HG02970 (cell line): ENCODE measurements at regions not wholly inside any gene's neighbourhood (a gene's known extent, or its start where the extent isn't known, plus 50 kb on each side); places are given as distances from the start of the nearest gene placed in this dataset.
"Not testable (repeated sequence)": the region's sequence is repeated elsewhere in the genome, so short reads cannot be mapped to it uniquely, and the experiment has no call there.

Experiments
- ATAC-seq: cut with Tn5 transposase; IDR thresholded peaks from one replicate; pipeline ENCODE4 v1.9.1; 2021; ENCODE audit warnings: mild to moderate bottlenecking, moderate library complexity, moderate number of reproducible peaks; ENCODE audit not compliant: unreplicated experiment, low FRiP score

- ATAC-seq = no peak
Measured at GRCh38 chr6:56904068-56904467, 50.8 kb upstream of the BEND6 start.

GRCh38 chr6:56902641-56903464 is 52.1 kb upstream of the BEND6 start:
- no peak for ATAC-seq

DNA sequence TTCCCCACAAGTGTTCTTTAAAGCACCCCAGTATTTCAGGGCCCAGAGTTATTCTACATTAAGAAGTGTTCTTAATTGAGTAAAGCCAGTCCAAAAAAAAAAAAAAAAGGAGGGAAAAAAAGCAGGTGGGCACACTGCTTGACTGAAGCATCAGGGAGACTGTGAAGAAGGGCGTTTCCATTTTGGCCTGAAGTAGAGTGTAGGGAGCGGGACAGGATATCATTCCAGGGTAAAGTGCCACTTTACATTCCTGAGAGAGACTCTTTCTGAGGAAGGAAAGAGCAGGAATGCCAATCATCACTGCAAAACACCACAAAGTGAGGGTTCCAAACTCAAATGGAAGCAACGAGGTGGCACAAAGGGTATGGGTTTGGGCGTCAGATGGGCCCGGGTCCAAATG is 54.1 kb upstream of the BEND6 start:
- no peak for ATAC-seq

DNA sequence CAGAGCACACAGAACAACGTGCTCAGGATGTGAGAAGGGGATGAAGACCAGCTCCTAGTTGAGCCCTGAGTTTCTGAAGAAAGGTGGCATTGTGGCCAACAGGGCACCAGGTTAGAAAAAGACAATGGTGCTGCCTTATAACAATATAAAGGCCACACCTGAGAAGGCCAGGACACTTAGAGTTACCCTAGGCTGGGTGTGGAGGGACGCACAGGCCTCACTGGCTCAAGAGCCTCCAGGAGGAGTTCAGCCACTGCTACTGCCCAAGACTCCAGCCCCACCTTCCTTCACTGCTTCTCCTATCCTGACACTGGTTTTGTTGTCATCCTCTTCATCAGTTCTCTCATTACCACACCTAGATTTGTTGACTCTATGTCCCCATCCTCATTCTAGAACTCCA is 55.2 kb upstream of the BEND6 start:
- no peak for ATAC-seq

DNA sequence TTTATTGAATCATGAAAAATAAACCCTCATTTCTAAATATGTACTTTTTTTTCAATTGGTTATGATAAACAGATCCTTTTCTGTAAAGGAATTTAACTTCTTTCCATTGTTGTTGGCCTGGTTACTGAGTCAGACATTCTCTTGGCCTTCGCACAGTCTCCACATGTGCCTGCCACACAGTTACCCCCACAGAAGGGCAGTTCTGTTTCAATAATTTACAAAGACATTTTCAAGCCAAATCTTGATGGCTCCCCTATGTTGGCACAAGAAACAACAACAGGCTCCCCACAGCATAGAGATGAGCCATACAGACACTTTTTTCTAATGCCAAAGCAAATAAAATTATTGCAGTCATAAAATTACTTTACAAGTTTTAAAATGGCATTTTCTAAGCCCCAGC is 55.6 kb upstream of the BEND6 start:
- no peak for ATAC-seq

- no peak for ATAC-seq
Measured at GRCh38 chr6:56897789-56898529, 56.9 kb upstream of the BEND6 start.

GRCh38 chr6:56891754-56892153 is 63.2 kb upstream of the BEND6 start:
- no peak for ATAC-seq

DNA sequence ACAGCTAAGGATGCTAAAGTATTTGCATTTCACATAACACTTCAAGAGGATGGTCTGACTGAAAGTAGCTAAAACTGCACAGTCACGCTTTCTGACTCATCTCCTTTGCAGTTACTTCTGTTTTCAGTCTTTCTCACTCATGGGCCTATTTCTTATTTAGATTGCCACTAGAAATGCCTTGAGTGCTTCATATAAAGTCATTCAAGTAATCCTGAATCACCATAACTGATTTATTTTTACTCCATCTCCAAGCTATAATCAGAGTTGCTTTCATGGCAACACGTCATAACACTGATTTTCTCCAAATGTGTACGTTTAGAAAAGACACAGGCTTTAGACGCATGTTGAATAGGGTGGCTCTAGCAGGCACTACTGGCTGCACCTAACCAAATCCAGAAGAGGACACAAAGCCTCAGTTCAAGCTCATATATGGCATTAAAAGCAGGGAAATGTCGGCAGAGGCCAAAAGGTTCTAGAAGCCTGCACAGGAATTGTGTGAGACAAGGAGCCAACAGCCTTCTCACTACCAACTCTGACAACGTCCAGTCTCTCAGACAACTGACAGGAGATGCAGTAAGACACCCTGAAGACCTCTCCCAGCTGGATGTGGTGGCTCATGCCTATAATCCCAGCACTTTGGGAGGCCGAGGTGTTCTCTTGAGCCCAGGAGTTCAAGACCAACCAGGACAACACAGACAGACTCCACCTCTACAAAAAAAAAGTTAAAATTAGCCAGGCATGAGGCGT is 64.1 kb upstream of the BEND6 start:
- peak; percentile 93 for ATAC-seq

DNA sequence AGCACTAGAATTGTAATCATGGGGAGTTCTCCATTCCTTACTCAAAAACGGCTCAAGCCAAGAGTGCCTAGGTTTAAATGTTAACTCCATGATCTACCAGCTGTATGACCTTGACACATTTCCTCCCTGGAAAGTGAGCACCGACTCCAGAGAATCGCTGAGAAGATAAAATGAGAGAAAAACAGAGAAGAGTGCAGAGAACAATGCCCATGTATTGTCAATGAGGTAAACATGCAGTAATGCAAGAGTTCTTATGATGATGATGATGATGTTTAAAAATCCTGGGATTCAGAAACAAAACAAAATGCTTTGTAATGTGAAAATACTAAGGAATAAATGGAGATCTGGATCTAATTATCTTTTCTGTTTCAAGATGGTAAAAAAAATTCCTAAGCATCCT is 64.8 kb upstream of the BEND6 start:
- no peak for ATAC-seq

DNA sequence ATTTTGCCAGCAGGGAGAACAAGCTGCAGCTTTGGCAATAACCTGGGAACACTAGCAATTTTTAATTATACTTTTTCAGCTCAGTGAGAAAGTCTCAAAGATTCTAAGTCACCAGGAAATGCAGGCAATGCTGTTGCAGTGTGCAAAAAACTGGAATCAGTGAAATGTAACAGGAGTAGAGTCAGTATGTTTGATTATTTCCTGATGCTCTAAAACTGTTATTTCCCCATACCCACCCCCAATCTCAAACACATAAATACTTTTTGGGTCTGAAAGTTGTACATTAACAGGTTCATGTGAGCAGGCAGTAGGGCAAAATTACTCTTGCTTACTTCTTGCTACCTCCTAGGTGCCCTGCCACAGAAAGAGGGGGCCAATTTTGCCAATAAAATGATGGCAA is 65.4 kb upstream of the BEND6 start:
- ATAC-seq = no peak

- ATAC-seq = no peak
Measured at GRCh38 chr6:56888687-56889086, 66.2 kb upstream of the BEND6 start.

DNA sequence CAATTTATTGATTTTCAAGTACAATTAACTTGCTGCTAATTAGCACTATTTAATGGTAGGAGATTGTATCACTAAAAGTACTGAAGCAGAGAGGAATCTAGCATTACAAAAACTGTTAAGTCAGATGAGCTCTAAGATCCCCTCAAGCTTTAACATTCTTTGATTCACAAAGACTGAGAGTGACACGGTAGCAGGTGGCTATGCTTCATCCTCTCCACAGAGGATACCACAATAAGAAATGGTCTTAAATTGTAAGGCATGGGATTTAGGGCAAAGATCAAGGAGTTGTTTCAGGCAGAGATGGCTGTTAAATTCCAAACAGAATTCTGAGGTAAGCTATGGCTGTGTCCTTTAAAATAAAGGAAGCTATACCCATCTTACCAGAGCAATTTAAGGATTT is 67.8 kb upstream of the BEND6 start:
- no peak for ATAC-seq

DNA sequence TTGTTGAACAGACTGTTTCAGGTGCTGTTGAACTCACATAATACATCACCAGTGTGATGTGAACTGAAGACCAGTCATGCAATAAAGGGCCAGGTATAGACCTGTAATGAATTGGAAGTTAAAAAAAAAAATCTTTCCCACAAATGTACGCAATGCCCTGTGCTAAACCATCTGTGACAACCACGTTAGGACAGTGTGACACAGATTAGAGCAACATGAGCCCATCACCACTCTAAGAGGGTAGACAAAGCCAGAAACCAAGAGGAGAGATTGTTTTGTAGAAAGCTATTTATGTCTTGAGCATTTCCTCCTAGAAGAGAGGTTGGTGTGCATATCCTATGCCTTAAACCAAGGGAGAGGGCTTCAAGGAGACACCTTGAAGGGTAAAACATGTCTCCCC is 77.0 kb upstream of the BEND6 start:
- no peak for ATAC-seq

- ATAC-seq = no peak
Measured at GRCh38 chr6:56875961-56876360, 78.9 kb upstream of the BEND6 start.

DNA sequence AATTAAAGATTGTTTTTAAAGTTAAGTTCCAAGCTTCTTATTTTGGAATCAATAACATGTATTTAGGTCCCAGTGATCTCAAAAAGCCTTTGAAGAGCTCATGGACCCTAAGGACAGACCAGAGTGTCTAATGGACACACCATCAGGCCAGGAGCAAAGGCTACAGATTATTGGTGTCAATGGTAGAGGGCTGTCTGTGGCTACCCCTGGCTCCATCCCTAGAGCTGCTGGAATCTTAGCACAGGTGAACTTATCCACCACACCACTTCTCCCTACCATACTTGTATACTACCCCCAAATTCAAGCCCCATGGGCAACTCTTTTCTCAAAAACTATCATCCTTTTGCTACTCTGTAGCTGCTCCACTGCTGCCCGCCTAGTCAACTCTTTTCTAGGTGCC is 79.4 kb upstream of the BEND6 start:
- no peak for ATAC-seq

- no peak for ATAC-seq
Measured at GRCh38 chr6:56874328-56874727, 80.6 kb upstream of the BEND6 start.

- ATAC-seq = not testable (repeated sequence)
Measured at GRCh38 chr6:56870053-56870452, 84.9 kb upstream of the BEND6 start.

- ATAC-seq = no peak
Measured at GRCh38 chr6:56869346-56869745, 85.6 kb upstream of the BEND6 start.

DNA sequence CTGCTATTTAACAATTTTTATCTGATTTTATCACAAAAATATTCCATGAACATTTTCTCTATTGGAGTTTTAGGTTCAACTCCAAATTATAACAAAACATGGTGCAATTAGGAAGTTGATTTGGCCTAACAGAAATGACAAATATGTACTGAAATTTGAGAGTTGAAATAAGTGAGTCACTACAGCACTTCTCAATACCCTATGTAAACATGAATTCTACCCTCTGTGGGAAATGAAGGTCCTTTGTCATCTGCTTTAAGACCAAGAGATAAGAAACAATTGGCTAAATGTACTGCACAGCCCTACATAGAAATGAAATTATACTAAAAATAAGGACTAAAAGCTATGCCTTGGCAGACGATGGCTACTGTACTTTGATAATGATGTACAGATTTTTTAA is 86.2 kb upstream of the BEND6 start:
- no peak for ATAC-seq

GRCh38 chr6:56866917-56867522 is 87.9 kb upstream of the BEND6 start:
- no peak for ATAC-seq
